ENCODE measurements at regions not wholly inside any gene's neighbourhood (a gene's known extent, or its start where the extent isn't known, plus 50 kb on each side); places are given as distances from the start of the nearest gene placed in this dataset.

DNA sequence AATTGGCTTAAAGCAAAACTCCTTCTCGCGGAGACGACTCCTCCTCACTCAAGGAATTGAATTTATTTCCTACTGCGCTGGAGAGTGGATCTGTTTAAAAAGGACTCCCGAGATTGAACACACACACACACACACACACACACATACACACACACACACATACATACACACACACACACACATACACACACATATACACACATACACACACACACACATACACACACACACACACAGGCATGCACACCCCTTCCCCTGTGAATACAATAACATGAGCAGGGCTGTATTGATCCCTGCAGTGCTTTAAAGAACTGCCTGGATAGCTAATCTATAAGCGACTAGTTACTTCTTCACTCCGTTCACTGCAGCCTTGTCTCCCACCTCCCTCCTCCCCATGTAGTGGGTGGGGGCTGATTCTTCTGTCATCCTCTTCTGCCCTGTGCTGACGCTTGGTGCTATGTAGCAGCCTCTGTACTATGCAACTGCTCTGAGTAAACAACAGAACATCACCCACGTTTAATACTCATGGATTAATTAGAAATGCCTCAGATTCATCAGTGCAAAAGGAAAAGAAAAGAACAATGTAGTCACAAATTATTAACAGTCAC, 549.0 kb downstream of the CDH26 start:
- ChIA-PET POLR2A (no interaction called here), CTCF (no interaction called here)
- no peak for DNase-seq (ENCODE audit: extremely low spot score)
- TF ChIP-seq, protein P1, sequence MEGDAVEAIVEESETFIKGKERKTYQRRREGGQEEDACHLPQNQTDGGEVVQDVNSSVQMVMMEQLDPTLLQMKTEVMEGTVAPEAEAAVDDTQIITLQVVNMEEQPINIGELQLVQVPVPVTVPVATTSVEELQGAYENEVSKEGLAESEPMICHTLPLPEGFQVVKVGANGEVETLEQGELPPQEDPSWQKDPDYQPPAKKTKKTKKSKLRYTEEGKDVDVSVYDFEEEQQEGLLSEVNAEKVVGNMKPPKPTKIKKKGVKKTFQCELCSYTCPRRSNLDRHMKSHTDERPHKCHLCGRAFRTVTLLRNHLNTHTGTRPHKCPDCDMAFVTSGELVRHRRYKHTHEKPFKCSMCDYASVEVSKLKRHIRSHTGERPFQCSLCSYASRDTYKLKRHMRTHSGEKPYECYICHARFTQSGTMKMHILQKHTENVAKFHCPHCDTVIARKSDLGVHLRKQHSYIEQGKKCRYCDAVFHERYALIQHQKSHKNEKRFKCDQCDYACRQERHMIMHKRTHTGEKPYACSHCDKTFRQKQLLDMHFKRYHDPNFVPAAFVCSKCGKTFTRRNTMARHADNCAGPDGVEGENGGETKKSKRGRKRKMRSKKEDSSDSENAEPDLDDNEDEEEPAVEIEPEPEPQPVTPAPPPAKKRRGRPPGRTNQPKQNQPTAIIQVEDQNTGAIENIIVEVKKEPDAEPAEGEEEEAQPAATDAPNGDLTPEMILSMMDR (IDR thresholded peaks at IDR 0.05; ENCODE audit: control extremely low read depth, extremely low read depth, low read depth, missing control alignments), result no peak

DNA sequence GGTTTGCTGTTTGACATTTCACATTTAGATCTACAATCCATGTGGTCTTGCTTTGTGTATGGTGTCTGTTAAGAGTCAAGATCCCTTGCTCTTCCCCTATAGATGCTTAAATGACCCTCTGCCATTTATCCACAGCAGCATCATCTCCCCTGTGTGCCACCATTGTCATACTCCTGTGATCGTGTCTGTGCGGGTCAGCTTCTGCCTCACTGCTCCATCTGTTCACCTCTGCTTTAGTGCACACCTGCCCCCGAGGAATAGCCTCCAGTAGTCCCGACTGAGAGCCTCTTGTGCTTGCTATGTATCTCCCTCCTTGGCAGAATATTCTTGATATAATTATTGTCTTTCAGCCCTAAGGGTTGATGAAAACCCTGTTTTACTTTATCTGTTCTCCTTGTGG, 551.2 kb downstream of the CDH26 start:
- TF ChIP-seq, protein P1 (IDR thresholded peaks at IDR 0.05; ENCODE audit: control extremely low read depth, extremely low read depth, low read depth, missing control alignments), result no peak
- DNase-seq (ENCODE audit: extremely low spot score), result no peak
- ChIA-PET POLR2A (no interaction called here), CTCF (no interaction called here)

DNA sequence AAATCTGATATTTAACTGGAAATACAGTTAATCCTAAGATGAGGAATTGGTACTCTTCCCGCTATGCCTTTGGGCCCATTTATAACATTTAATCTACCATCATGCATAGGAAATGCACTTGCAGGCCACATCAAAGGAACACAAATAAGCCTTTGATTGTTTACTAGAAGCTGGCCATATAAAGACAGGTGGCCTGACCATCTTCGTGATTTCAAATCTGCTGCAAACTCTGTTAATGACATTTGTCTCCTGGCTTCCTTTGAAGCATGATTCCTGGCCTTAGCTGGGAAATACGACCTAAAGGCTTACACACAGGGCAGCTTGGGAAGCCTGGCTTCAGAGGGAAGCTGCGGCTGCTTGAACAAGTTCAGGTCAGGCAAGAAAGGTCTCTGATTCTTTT, 552.1 kb downstream of the CDH26 start:
- POLR2A ChIA-PET, result no interaction called here
- CTCF ChIA-PET, result interaction anchor here (0.9 kb wide), 1 partner anchor 12 kb away, joined by 4 read pairs; no protein-coding TSS in a partner anchor
- TF ChIP-seq, protein P1 (IDR thresholded peaks at IDR 0.05; ENCODE audit: control extremely low read depth, extremely low read depth, low read depth, missing control alignments), result no peak

DNA sequence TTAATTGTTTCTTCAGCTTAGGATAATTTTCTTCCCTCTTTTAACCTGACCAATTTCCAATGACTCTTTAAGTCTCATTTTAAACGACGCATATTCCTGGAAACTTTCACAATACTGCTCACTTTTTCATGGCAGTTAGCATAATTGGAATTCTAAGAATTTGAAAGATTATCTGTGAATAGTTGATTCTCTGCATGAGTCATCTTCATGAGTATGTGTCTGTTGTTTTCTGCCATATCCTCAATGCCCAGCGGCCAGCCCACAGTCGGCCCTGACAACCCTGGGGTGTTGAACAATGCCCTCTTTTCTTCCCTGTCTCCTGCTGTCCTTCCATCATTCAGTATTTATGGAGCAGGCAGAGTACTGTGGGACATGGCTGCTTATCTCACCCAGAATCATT, 554.2 kb downstream of the CDH26 start:
- TF ChIP-seq, protein P1 (IDR thresholded peaks at IDR 0.05; ENCODE audit: control extremely low read depth, extremely low read depth, low read depth, missing control alignments), result no peak
- ChIA-PET CTCF (no interaction called here), POLR2A (no interaction called here)
- DNase-seq (ENCODE audit: extremely low spot score), result no peak

More for the DNA sequence above, 552.1 kb downstream of the CDH26 start:
- DNase-seq (ENCODE audit: extremely low spot score), result no peak

DNA sequence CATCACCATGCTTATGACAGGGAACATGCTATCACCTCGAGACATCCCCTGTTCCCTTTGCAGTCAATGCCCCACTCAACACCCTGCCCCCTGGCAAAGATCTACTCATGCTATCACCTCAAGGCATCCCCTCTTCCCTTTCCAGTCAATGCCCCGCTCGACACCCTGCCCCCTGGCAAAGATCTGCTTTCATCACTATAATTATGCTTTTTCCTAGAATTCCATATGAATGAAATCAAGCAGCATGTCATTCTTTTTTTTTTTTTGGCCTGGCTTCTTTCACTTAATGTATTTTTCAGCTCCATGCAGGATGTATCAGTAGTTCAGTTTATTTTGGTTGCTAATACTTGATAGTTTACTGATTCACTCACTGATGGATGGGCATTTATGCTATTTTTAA, 554.9 kb downstream of the CDH26 start:
- ChIA-PET CTCF (no interaction called here), POLR2A (no interaction called here)
- no peak for DNase-seq (ENCODE audit: extremely low spot score)
- TF ChIP-seq, protein P1 (IDR thresholded peaks at IDR 0.05; ENCODE audit: control extremely low read depth, extremely low read depth, low read depth, missing control alignments), result no peak

DNA sequence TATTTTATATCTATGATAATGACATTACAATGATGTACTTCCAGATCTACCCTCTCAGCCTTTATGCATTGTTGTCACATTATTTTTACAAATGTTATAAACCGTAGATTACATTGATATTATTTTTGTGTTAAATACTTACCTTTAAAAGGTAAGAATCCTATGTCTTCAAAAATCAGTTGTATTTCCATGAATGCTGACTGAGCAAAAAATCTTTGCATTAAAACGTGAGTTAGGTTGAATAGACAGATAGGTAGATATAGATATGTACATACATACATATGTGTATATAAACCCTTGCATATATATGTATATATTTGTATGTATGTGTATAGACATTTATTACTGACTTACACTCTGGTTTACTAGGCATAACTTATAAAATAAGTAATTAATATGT, 558.2 kb downstream of the CDH26 start:
- no peak for DNase-seq (ENCODE audit: extremely low spot score)
- ChIA-PET CTCF (no interaction called here), POLR2A (no interaction called here)
- TF ChIP-seq, protein P1 (IDR thresholded peaks at IDR 0.05; ENCODE audit: control extremely low read depth, extremely low read depth, low read depth, missing control alignments), result no peak

DNA sequence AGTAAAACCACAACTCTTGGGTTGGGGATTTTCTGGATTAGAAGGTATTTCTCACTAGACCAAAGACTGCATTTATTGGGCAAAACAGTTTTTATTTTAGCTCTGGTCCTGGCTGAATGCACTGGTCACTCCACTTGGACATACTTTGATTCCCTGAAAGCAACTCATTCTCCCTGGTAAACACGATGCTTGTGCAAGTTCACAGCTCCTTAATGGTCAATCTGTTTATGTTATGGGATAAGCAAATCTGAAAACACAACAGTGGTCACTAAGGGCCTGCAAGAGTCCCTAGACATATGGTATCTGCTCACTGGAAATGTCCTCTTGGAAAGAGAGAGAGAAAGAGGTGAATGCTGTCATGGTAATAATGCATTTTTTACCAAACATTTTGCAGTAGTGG, 559.8 kb downstream of the CDH26 start:
- CTCF ChIA-PET, result no interaction called here

More for the DNA sequence above, 559.8 kb downstream of the CDH26 start:
- no peak for DNase-seq (ENCODE audit: extremely low spot score)
- TF ChIP-seq, protein P1 (IDR thresholded peaks at IDR 0.05; ENCODE audit: control extremely low read depth, extremely low read depth, low read depth, missing control alignments), result no peak
- POLR2A ChIA-PET, result no interaction called here
